DND-41 (cell line): ENCODE measurements at regions not wholly inside any gene's neighbourhood (a gene's known extent, or its start where the extent isn't known, plus 50 kb on each side); places are given as distances from the start of the nearest gene placed in this dataset.

Experiments
- ATAC-seq: fragments of 200-7000 bp; cut with Tn5 transposase; 3 replicates; pipeline ENCODE4 v1.9.1; 2021; ENCODE audit warnings: low read depth; ENCODE audit not compliant: insufficient read depth
- DNase-seq: peaks from one replicate; pipeline ENCODE4 v3.0.0-alpha.2; 2020
- H2AFZ ChIP-seq: 2 replicates; pipeline ENCODE4 v1.6.0; 2012; ENCODE audit warnings: low read depth, low read length
- H3K27ac ChIP-seq: 2 replicates; pipeline ENCODE4 v1.5.1; 2012; ENCODE audit warnings: low read length, inconsistent platforms
- H3K27me3 ChIP-seq: fragments of 200-600 bp; sonication (generic); 2 replicates; pipeline ENCODE4 v1.6.0; 2012; ENCODE audit warnings: low read length, mild to moderate bottlenecking, inconsistent platforms; ENCODE audit not compliant: insufficient read depth, poor library complexity
- H3K36me3 ChIP-seq: 2 replicates; pipeline ENCODE4 v1.5.1; 2012; ENCODE audit warnings: low read length, inconsistent platforms; ENCODE audit not compliant: insufficient read depth
- H3K4me1 ChIP-seq: 2 replicates; pipeline ENCODE4 v1.5.1; 2012; ENCODE audit warnings: mild to moderate bottlenecking, low read length; ENCODE audit not compliant: insufficient read depth
- H3K4me2 ChIP-seq: 2 replicates; pipeline ENCODE4 v1.6.0; 2012; ENCODE audit warnings: mild to moderate bottlenecking, moderate library complexity, low read length, inconsistent platforms; ENCODE audit not compliant: insufficient read depth
- H3K4me3 ChIP-seq, 2 experiments: fragments of 200-600 bp in 1 of 2; shearing (Covaris generic) in 1 of 2; 2 replicates each; pipeline ENCODE4 v1.5.1; 2012 to 2016; ENCODE audit warnings: inconsistent platforms in 2 of 2, low read length in 2 of 2, mild to moderate bottlenecking in 2 of 2, low read depth in 1 of 2, moderate library complexity in 1 of 2
- H3K79me2 ChIP-seq: 2 replicates; pipeline ENCODE4 v1.6.0; 2012; ENCODE audit warnings: low read length, inconsistent platforms; ENCODE audit not compliant: insufficient read depth
- H3K9ac ChIP-seq: 2 replicates; pipeline ENCODE4 v1.6.0; 2012; ENCODE audit warnings: low read depth, mild to moderate bottlenecking, inconsistent platforms, low read length, moderate library complexity
- H3K9me3 ChIP-seq: 2 replicates; pipeline ENCODE4 v1.5.1; 2012; ENCODE audit warnings: low read length, moderate library complexity, mild to moderate bottlenecking, inconsistent platforms; ENCODE audit not compliant: insufficient read depth, severe bottlenecking
- H4K20me1 ChIP-seq: 2 replicates; pipeline ENCODE4 v1.6.0; 2012; ENCODE audit warnings: low read length; ENCODE audit not compliant: insufficient read depth
- EZH2 ChIP-seq: IDR thresholded peaks from 3 replicates; pipeline ENCODE4 v1.6.1; 2012; ENCODE audit warnings: borderline replicate concordance, low read depth, mild to moderate bottlenecking, moderate library complexity, low read length, inconsistent platforms; ENCODE audit not compliant: severe bottlenecking
- TF ChIP-seq, protein P1 (sequence below): IDR thresholded peaks from 2 replicates; pipeline ENCODE4 v1.5.1; 2012; ENCODE audit warnings: borderline replicate concordance, low read length, moderate library complexity, mild to moderate bottlenecking; ENCODE audit not compliant: poor library complexity, severe bottlenecking; ENCODE audit errors: extremely low read depth

DNA sequence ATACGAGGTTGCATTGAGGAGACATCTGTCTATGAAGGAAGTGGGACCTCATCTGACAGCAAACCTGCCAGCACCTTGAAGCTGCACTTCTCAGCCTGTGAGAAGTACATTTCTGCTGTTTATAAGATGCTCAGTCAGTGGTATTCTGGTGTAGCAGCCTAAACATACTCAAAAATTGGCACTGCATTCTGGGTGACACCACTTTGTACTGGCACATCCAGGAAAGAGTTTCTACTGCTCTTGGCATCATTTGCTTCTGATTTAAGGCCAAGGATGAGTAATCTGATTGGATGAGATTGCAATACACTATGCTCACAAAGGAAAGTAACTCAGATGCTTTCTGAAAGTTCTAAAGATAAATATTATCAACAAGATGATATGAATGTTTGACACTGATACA lies 275.4 kb upstream of the TFAP2D start:
- no peak overlapping the region for H3K27ac ChIP-seq
- no peak overlapping the region for H3K9ac ChIP-seq
- no peaks in the 10 kb centered on the region for H3K27me3 ChIP-seq
- no peaks in the 10 kb centered on the region for H3K79me2 ChIP-seq
- H3K4me1 ChIP-seq: no peaks in the 10 kb centered on the region
- H3K4me2 ChIP-seq: no peak overlapping the region
- TF ChIP-seq, protein P1, sequence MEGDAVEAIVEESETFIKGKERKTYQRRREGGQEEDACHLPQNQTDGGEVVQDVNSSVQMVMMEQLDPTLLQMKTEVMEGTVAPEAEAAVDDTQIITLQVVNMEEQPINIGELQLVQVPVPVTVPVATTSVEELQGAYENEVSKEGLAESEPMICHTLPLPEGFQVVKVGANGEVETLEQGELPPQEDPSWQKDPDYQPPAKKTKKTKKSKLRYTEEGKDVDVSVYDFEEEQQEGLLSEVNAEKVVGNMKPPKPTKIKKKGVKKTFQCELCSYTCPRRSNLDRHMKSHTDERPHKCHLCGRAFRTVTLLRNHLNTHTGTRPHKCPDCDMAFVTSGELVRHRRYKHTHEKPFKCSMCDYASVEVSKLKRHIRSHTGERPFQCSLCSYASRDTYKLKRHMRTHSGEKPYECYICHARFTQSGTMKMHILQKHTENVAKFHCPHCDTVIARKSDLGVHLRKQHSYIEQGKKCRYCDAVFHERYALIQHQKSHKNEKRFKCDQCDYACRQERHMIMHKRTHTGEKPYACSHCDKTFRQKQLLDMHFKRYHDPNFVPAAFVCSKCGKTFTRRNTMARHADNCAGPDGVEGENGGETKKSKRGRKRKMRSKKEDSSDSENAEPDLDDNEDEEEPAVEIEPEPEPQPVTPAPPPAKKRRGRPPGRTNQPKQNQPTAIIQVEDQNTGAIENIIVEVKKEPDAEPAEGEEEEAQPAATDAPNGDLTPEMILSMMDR: no peak
- TF ChIP-seq EZH2: no peak
- DNase-seq (no peak), ATAC-seq (no peak)
- no peaks in the 10 kb centered on the region for H3K9me3 ChIP-seq
- H3K36me3 ChIP-seq: no peaks in the 10 kb centered on the region
- no peak overlapping the region for H2AFZ ChIP-seq
- no peaks in the 10 kb centered on the region for H4K20me1 ChIP-seq
- H3K4me3 ChIP-seq: no peak overlapping the region

DNA sequence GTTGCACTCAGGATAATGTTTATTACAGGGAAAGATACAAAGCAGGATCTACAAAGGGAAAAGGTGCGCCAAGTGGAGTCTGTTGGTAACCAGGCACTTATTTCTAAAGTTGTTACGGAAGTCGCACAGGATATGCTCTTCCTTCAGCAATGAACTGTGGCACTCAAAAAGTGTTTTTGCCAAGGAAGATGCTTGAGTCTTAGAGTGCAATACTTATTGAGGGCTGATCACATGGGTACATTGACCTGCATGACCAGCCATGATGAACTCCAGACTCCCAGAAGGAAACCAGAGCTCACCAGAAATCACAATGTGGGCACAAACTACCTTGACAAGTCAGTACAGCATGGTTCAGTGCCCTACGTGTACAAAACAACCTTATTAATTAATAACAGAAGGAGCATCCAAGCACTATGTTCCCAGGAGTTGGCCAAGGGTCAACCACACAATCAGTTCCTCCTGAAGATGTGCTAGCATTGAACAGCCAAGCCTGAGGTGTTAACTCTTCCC lies 270.7 kb upstream of the TFAP2D start:
- Histone ChIP-seq H3K4me1 (no peaks in the 10 kb centered on the region), H3K27ac (no peak overlapping the region), H4K20me1 (no peaks in the 10 kb centered on the region), H3K27me3 (no peaks in the 10 kb centered on the region), H3K9ac (no peak overlapping the region), H3K36me3 (no peaks in the 10 kb centered on the region), H3K4me2 (no peak overlapping the region), H3K79me2 (no peaks in the 10 kb centered on the region), H2AFZ (no peak overlapping the region), H3K9me3 (no peaks in the 10 kb centered on the region), H3K4me3 (no peak overlapping the region)
- TF ChIP-seq, protein P1: no peak
- no peak for TF ChIP-seq EZH2
- no peak for ATAC-seq
- DNase-seq: no peak

DNA sequence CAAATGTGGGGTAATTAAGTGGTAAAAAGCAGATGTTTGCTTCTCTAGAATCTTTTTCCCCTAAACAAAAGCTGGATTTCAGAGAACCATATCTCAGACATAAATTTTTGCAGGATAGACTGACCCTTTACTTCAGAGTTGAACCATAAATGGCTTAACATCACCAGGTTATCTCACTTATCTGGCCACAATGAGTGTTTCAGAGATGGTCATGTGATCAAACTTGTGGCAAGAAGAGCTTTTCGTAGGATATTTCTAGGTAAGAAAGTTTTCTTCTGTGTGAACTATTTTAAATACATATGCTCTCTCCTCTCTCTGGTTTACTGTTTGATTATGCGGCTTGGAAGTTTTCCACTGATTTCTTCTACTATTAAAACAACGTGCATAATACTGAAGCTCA lies 270.2 kb upstream of the TFAP2D start:
- TF ChIP-seq, protein P1: no peak
- TF ChIP-seq EZH2: no peak
- H3K4me2 ChIP-seq: no peak overlapping the region
- H3K79me2 ChIP-seq: no peaks in the 10 kb centered on the region
- no peaks in the 10 kb centered on the region for H3K4me1 ChIP-seq
- H3K9me3 ChIP-seq: no peaks in the 10 kb centered on the region
- ATAC-seq (no peak), DNase-seq (no peak)
- H4K20me1 ChIP-seq: no peaks in the 10 kb centered on the region
- no peak overlapping the region for H3K9ac ChIP-seq
- H3K4me3 ChIP-seq: no peak overlapping the region
- H3K27me3 ChIP-seq: no peaks in the 10 kb centered on the region
- no peak overlapping the region for H3K27ac ChIP-seq
- H3K36me3 ChIP-seq: no peaks in the 10 kb centered on the region
- no peak overlapping the region for H2AFZ ChIP-seq

DNA sequence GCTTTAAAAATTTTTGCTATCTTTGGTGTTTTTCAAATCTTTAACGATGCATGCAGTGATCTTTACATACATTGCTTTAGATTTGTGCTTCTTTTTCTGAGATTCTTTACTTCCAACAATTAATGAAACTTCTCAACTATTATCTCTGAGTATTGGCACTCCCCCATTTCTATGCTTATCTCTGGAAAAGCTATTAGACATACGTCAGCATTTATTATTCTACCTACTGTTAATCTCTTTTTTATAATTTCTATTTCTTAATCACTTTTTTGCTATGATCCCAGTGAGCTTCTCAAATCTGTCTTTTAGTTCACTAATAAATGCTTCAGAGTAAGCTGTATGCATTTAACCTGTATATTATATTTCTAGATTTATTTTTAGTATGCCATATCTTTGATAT lies 264.2 kb upstream of the TFAP2D start:
- H3K4me2 ChIP-seq: no peak overlapping the region
- no peaks in the 10 kb centered on the region for H3K9me3 ChIP-seq
- no peaks in the 10 kb centered on the region for H3K36me3 ChIP-seq
- no peak for ATAC-seq
- H3K27ac ChIP-seq: no peak overlapping the region
- H3K9ac ChIP-seq: no peak overlapping the region
- no peaks in the 10 kb centered on the region for H3K27me3 ChIP-seq
- H3K79me2 ChIP-seq: no peaks in the 10 kb centered on the region
- no peak for TF ChIP-seq EZH2
- TF ChIP-seq, protein P1: no peak
- no peak for DNase-seq
- no peaks in the 10 kb centered on the region for H4K20me1 ChIP-seq
- no peak overlapping the region for H3K4me3 ChIP-seq
- H2AFZ ChIP-seq: no peak overlapping the region
- no peaks in the 10 kb centered on the region for H3K4me1 ChIP-seq
